ENCODE measurements at regions not wholly inside any gene's neighbourhood (a gene's known extent, or its start where the extent isn't known, plus 50 kb on each side); places are given as distances from the start of the nearest gene placed in this dataset.

DNA sequence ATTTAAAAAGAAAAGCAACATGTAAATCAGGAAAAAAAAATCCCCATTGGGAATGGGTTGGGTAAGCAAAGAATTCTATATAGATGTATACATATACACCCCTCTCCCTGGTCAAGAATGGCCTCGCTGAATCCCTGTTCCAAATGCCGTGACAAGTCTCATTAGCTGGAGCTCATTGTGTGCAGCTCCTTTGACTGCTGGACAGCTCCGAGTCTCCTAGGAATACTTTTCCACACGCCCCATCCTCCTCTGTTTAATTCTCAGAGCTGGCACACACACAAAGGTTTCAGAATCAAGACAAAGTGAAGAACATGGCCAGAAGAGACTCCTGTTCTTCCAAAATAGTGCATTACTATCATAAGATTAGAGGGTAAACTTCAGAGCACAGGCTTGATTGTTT is 130.9 kb upstream of the MKLN1 start:
- no peaks in the 10 kb centered on the region for H3K4me1 Mint-ChIP-seq (ENCODE audit: unreplicated experiment)
- TF ChIP-seq, protein P1, sequence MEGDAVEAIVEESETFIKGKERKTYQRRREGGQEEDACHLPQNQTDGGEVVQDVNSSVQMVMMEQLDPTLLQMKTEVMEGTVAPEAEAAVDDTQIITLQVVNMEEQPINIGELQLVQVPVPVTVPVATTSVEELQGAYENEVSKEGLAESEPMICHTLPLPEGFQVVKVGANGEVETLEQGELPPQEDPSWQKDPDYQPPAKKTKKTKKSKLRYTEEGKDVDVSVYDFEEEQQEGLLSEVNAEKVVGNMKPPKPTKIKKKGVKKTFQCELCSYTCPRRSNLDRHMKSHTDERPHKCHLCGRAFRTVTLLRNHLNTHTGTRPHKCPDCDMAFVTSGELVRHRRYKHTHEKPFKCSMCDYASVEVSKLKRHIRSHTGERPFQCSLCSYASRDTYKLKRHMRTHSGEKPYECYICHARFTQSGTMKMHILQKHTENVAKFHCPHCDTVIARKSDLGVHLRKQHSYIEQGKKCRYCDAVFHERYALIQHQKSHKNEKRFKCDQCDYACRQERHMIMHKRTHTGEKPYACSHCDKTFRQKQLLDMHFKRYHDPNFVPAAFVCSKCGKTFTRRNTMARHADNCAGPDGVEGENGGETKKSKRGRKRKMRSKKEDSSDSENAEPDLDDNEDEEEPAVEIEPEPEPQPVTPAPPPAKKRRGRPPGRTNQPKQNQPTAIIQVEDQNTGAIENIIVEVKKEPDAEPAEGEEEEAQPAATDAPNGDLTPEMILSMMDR (conservative IDR thresholded peaks at IDR 0.05): no peak

GRCh38 chr7:131197920-131198615 is 129.6 kb upstream of the MKLN1 start:
- Mint-ChIP-seq H3K27me3 (no peaks in the 10 kb centered on the region), H3K27ac (no peak overlapping the region), H3K9me3 (no peaks in the 10 kb centered on the region), H3K36me3 (no peaks in the 10 kb centered on the region), H3K4me3 (no peak overlapping the region), H3K4me1 (ENCODE audit: unreplicated experiment) (no peaks in the 10 kb centered on the region)
- TF ChIP-seq, protein P1 (conservative IDR thresholded peaks at IDR 0.05): no peak
- DNase-seq (ENCODE audit: extremely low spot score, unreplicated experiment): no peak

More for the DNA sequence above, 130.9 kb upstream of the MKLN1 start:
- H3K9me3 Mint-ChIP-seq: no peaks in the 10 kb centered on the region
- no peaks in the 10 kb centered on the region for H3K36me3 Mint-ChIP-seq
- H3K27ac Mint-ChIP-seq: no peak overlapping the region
- no peak for DNase-seq (ENCODE audit: extremely low spot score, unreplicated experiment)
- H3K27me3 Mint-ChIP-seq: no peaks in the 10 kb centered on the region
- no peak overlapping the region for H3K4me3 Mint-ChIP-seq

GRCh38 chr7:131202451-131202850 is 125.2 kb upstream of the MKLN1 start:
- Mint-ChIP-seq H3K27me3 (no peaks in the 10 kb centered on the region), H3K4me1 (ENCODE audit: unreplicated experiment) (no peaks in the 10 kb centered on the region), H3K36me3 (no peaks in the 10 kb centered on the region), H3K9me3 (no peaks in the 10 kb centered on the region), H3K27ac (no peak overlapping the region), H3K4me3 (no peak overlapping the region)
- TF ChIP-seq, protein P1 (conservative IDR thresholded peaks at IDR 0.05): no peak
- no peak for DNase-seq (ENCODE audit: extremely low spot score, unreplicated experiment)

DNA sequence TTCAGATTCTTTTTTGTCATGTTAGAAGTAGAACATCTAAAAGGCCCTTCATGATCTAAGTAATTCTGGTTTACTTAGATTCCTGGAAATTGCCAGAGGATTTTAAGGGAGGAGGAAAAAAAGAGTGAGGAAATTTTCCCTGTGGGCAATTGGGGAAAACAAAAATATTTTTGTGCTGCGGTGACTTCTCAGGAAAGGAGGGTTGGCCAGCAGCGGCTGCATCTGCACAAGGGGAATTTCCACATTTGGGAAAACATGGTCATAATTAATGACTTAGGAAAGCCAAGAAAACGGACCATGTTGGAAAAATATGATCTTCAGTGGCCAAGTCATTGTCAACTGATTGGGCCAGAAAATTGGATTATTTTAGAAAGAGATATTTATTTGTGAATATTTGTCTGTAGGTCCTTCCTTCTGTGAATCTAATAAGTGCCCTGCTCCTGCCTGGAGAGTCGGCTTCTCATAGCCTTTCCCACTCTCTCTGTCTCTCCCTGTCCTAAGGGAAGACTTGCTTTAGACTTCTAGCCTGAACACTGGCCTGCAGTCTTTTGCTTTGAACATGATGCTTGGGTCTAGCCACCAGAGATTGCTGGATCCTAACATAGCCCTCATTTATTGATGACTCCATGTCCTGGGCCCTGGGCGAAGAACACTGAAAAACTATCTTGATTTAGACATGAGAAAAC is 124.2 kb upstream of the MKLN1 start:
- Mint-ChIP-seq H3K4me3 (no peak overlapping the region), H3K27ac (no peak overlapping the region), H3K4me1 (ENCODE audit: unreplicated experiment) (no peaks in the 10 kb centered on the region), H3K36me3 (no peaks in the 10 kb centered on the region), H3K27me3 (no peaks in the 10 kb centered on the region), H3K9me3 (no peaks in the 10 kb centered on the region)
- TF ChIP-seq, protein P1 (conservative IDR thresholded peaks at IDR 0.05): no peak
- DNase-seq (ENCODE audit: extremely low spot score, unreplicated experiment): no peak

DNA sequence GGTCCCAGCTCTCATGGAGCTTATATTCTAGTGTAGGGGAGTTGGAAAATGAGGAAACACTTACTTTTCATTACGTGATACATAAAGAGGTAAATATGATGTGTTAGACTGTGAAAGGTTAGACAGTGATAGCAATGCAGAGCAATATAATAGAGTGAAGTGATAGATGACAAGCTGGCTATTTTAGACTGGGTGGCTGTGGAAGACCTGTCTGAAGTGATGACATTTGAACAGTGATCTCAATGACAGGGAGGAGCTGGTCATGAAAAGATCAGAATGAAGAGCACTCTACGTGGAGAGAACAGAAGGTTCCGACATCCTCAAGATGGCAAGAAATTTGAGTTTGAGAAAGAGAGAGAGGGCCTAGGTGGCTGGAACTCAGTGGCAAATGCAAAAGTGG is 118.9 kb upstream of the MKLN1 start:
- no peak overlapping the region for H3K4me3 Mint-ChIP-seq
- H3K4me1 Mint-ChIP-seq (ENCODE audit: unreplicated experiment): no peaks in the 10 kb centered on the region
- TF ChIP-seq, protein P1 (conservative IDR thresholded peaks at IDR 0.05): no peak
- no peaks in the 10 kb centered on the region for H3K36me3 Mint-ChIP-seq
- peaks cover 5% of the 10 kb centered on the region for H3K27me3 Mint-ChIP-seq
- no peaks in the 10 kb centered on the region for H3K9me3 Mint-ChIP-seq
- no peak for DNase-seq (ENCODE audit: extremely low spot score, unreplicated experiment)
- no peak overlapping the region for H3K27ac Mint-ChIP-seq
